GM12874 (cell line): ENCODE measurements at regions not wholly inside any gene's neighbourhood (a gene's known extent, or its start where the extent isn't known, plus 50 kb on each side); places are given as distances from the start of the nearest gene placed in this dataset.

Experiments
- TF ChIP-seq, protein P1 (sequence below): IDR thresholded peaks from 2 replicates; pipeline ENCODE4 v1.5.1; 2011; ENCODE audit warnings: low read depth, mild to moderate bottlenecking, control low read depth, low read length, moderate library complexity; ENCODE audit not compliant: insufficient read depth

DNA sequence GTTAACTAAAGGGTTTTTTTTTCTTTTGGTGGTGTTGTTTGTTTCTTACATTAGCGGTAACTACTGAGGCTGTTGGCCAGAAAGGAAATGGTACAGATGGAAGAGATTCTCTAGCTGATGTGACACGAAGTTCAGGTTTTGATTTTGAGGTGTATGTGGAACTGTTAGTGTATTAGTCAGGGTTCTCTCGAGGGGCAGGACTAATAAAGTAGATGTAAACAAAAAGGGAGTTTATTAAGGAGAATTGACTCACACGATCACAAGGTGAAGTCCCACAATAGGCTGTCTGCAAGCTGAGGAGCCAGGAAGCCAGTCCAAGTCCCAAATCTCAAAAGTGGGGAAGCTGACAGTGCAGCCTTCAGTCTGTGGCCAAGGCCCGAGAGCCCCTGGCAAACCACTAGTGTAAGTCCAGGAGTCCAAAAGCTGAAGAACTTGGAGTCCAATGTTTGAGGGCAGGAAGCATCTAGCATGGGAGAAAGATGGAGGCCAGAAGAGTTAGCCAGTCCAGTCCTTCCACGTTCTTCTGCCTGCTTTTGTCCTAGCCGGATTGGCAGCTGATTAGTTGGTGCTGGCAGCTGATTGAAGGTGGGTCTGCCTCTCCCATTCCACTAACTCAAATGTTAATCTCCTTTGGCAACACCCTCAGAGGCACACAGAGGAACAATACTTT is 577.6 kb downstream of the EFNB2 start:
- TF ChIP-seq, protein P1, sequence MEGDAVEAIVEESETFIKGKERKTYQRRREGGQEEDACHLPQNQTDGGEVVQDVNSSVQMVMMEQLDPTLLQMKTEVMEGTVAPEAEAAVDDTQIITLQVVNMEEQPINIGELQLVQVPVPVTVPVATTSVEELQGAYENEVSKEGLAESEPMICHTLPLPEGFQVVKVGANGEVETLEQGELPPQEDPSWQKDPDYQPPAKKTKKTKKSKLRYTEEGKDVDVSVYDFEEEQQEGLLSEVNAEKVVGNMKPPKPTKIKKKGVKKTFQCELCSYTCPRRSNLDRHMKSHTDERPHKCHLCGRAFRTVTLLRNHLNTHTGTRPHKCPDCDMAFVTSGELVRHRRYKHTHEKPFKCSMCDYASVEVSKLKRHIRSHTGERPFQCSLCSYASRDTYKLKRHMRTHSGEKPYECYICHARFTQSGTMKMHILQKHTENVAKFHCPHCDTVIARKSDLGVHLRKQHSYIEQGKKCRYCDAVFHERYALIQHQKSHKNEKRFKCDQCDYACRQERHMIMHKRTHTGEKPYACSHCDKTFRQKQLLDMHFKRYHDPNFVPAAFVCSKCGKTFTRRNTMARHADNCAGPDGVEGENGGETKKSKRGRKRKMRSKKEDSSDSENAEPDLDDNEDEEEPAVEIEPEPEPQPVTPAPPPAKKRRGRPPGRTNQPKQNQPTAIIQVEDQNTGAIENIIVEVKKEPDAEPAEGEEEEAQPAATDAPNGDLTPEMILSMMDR = no peak

DNA sequence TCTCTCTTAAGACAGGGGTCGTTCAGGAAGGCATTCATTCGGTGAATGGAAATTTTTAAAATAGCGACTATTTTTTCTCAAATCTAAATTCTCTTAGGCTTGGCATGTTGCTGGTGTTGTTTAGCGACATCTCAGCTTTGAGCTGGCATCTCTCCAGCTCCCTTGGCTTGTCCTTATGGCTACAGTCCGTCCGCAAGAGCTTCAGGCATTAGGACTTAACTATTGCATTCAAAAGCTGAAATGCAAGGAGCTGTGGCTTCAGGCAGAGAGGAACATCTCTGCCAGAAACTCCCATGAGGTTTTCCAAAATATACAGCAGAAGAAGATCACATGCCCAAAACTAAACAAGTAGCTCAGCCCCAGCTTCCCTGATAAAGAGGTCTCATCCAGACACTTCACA is 578.5 kb downstream of the EFNB2 start:
- TF ChIP-seq, protein P1 = no peak

DNA sequence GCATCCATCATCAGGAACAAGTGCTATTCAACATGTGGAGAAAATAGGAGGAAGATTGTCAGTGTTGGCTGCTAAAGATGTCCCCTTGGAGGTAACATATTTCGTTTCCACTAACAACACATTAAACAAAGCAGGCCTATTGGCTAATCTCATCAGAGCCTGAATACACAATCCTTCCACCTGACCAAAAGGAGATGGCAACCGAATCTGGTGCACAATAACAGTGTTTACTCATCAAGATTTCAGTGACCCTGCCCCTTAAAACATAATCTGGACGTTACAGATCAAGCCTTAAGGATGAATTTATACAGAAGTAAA is 582.5 kb downstream of the EFNB2 start:
- TF ChIP-seq, protein P1 = no peak

DNA sequence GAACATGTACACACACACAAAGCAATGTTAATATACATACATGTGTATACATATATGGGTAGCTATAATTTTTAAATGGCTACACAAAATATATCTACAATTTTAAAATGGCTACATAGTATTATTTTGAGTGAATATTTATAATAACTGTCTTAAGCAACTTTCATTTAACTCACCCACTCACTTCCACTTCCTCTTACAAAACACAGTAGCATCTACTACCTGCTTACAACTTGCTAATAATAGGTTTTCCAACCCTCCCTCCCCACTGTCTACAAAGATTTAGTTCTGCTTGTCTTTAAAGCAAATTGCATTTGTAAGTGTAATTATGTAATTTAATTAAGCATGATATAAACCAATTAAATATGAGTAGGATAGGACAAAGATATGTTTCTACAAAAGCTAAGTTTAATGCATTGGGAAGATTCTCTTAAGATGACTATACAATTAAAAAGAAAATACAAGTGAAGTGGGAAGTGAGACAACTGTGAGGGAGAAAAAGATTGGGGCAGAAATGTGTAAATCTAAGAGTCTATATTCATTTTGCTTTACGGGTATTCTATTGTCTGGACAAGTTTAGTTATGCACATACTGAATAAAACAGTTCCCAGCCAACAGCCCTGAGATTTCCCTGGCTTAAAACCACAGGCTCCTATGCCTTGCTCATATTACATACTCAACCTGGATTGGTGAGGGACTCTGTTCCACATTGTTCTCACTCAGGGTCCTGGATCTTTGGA is 583.1 kb downstream of the EFNB2 start:
- TF ChIP-seq, protein P1 = no peak

DNA sequence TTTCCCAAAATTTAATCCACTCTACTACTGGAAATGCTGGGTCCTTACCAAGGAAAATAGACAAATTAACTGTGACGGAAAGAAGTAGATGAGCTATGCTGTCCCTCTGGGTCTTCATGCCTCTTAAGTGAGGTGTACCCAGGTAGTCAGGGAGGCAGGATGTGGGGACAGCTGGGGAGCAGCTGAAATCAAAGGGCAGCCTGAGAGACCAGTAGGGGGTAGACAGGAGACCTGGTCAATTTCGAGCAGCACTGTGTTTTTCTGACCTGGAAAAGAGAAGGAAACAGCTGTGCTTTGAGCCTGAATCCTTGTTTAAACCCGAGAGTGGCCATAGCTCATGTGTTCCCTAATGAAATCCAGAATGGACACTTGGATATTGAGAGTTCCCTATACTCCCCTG is 587.3 kb downstream of the EFNB2 start:
- TF ChIP-seq, protein P1 = no peak

DNA sequence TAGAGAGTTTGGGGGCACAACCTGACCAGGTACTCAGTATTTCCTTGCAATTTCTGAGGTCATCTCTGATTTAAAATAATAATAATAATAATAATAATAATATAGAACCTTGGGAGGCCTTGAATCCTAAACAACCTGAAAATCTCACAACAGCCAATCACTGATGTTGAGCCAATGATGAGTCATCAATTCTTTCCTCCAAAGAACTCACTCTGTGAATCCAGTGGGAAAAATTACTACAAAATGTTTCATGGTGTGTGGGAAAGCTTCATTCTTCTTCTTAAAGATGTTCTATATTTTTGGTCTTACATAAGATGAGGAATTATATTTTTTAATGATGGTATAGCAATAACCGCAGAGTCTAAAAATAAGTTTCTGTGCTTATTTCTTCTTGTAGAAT is 594.6 kb downstream of the EFNB2 start:
- TF ChIP-seq, protein P1 = no peak

DNA sequence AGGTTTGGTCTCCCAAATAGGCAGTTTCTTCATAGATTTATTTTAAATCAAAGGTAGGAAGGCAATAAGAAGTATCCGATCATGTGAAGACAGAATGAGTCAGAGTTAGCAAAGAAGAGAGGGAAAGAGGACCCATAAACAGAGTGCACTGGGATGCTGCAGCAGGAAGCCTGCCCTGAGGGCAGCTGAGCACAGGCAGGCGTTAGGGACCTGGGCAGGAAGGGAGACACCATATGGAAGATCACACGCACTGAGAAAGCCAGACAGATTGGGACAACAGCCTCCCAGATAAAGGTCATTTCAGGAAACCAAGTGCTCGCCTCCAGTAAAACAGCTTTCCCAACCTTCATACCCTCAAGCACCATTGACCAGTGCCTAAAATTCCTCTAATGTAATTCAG is 598.0 kb downstream of the EFNB2 start:
- TF ChIP-seq, protein P1 = no peak
